H9 (cell line): ENCODE measurements at regions not wholly inside any gene's neighbourhood (a gene's known extent, or its start where the extent isn't known, plus 50 kb on each side); places are given as distances from the start of the nearest gene placed in this dataset.

Source experiments
- DNase-seq: peaks from one replicate; pipeline ENCODE4 v3.0.0-alpha.2; 2017
- H2AFZ ChIP-seq: one replicate; pipeline ENCODE4 v1.6.1; 2013; ENCODE audit warnings: mild to moderate bottlenecking, low read length, control low read depth, moderate library complexity
- H2AK5ac ChIP-seq: 2 replicates; pipeline ENCODE4 v1.6.1; 2013; ENCODE audit warnings: low read length, control low read depth, mixed read lengths; ENCODE audit not compliant: insufficient read length
- H2BK120ac ChIP-seq: one replicate; pipeline ENCODE4 v1.6.1; 2013; ENCODE audit warnings: low read depth, mild to moderate bottlenecking, low read length, control low read depth, inconsistent platforms; ENCODE audit not compliant: poor library complexity, severe bottlenecking
- H2BK12ac ChIP-seq: 2 replicates; pipeline ENCODE4 v1.6.1; 2013; ENCODE audit warnings: low read length, control low read depth, mixed read lengths, low read depth; ENCODE audit not compliant: insufficient read length
- H2BK15ac ChIP-seq: 2 replicates; pipeline ENCODE4 v1.6.1; 2013; ENCODE audit warnings: low read depth, low read length, control low read depth
- H2BK20ac ChIP-seq: one replicate; pipeline ENCODE4 v1.6.1; 2013; ENCODE audit warnings: low read depth, mild to moderate bottlenecking, low read length, control low read depth, inconsistent platforms; ENCODE audit not compliant: poor library complexity, severe bottlenecking
- H2BK5ac ChIP-seq: 2 replicates; pipeline ENCODE4 v1.6.1; 2013; ENCODE audit warnings: low read length, control low read depth, mixed read lengths; ENCODE audit not compliant: insufficient read length
- H3K14ac ChIP-seq: 2 replicates; pipeline ENCODE4 v1.6.1; 2013; ENCODE audit warnings: low read length, control low read depth; ENCODE audit not compliant: insufficient read depth
- H3K18ac ChIP-seq: 2 replicates; pipeline ENCODE4 v1.6.1; 2013; ENCODE audit warnings: low read depth, mild to moderate bottlenecking, mixed read lengths, low read length, control low read depth; ENCODE audit not compliant: insufficient read length
- H3K23ac ChIP-seq: 2 replicates; pipeline ENCODE4 v1.6.1; 2013; ENCODE audit warnings: low read length, control low read depth, mixed read lengths, low read depth; ENCODE audit not compliant: insufficient read length
- H3K23me2 ChIP-seq: 2 replicates; pipeline ENCODE4 v1.6.1; 2013; ENCODE audit warnings: low read depth, mild to moderate bottlenecking, mixed read lengths, low read length, control low read depth; ENCODE audit not compliant: insufficient read length, poor library complexity, severe bottlenecking
- H3K27ac ChIP-seq: 2 replicates; pipeline ENCODE4 v1.5.1; 2013; ENCODE audit warnings: low read length, control low read depth, mixed read lengths, low read depth; ENCODE audit not compliant: insufficient read length
- H3K27me3 ChIP-seq: 2 replicates; pipeline ENCODE4 v1.6.1; 2013; ENCODE audit warnings: low read length, control low read depth, inconsistent platforms; ENCODE audit not compliant: insufficient read depth
- H3K4ac ChIP-seq: 2 replicates; pipeline ENCODE4 v1.6.1; 2013; ENCODE audit warnings: low read depth, mild to moderate bottlenecking, control low read depth, inconsistent platforms, low read length, moderate library complexity
- H3K4me1 ChIP-seq: 2 replicates; pipeline ENCODE4 v1.6.1; 2013; ENCODE audit warnings: low read length, control low read depth, inconsistent platforms; ENCODE audit not compliant: insufficient read depth
- H3K4me2 ChIP-seq: 2 replicates; pipeline ENCODE4 v1.6.1; 2013; ENCODE audit warnings: low read length, control low read depth, mixed read lengths; ENCODE audit not compliant: insufficient read length, insufficient read depth
- H3K56ac ChIP-seq: 2 replicates; pipeline ENCODE4 v1.6.1; 2013; ENCODE audit warnings: low read depth, mild to moderate bottlenecking, mixed read lengths, low read length, control low read depth; ENCODE audit not compliant: insufficient read length
- H3K79me1 ChIP-seq: 2 replicates; pipeline ENCODE4 v1.6.1; 2013; ENCODE audit warnings: low read depth, mild to moderate bottlenecking, moderate library complexity, low read length, control low read depth, inconsistent platforms; ENCODE audit not compliant: insufficient read depth, poor library complexity, severe bottlenecking
- H3K79me2 ChIP-seq: 2 replicates; pipeline ENCODE4 v1.6.1; 2013; ENCODE audit warnings: low read length, control low read depth, inconsistent platforms; ENCODE audit not compliant: insufficient read depth
- H3K9ac ChIP-seq: 2 replicates; pipeline ENCODE4 v1.6.1; 2013; ENCODE audit warnings: low read length, control low read depth, mixed read lengths; ENCODE audit not compliant: insufficient read length; ENCODE audit errors: extremely low read depth
- H3K9me3 ChIP-seq: one replicate; pipeline ENCODE4 v1.6.1; 2013; ENCODE audit warnings: low read depth, low read length, inconsistent platforms; ENCODE audit not compliant: control insufficient read depth
- H3T11ph ChIP-seq: one replicate; pipeline ENCODE4 v1.6.1; 2013; ENCODE audit warnings: mild to moderate bottlenecking, low read length, control low read depth, inconsistent platforms
- H4K20me1 ChIP-seq: one replicate; pipeline ENCODE4 v1.6.1; 2013; ENCODE audit not compliant: control insufficient read depth, insufficient read length, insufficient read depth
- H4K5ac ChIP-seq: 2 replicates; pipeline ENCODE4 v1.6.1; 2013; ENCODE audit warnings: low read depth, mild to moderate bottlenecking, mixed read lengths, low read length, control low read depth; ENCODE audit not compliant: insufficient read length
- H4K8ac ChIP-seq: replicated peaks from 2 replicates; pipeline ENCODE4 v1.6.1; 2013; ENCODE audit warnings: low read length, control low read depth, mixed read lengths, low read depth; ENCODE audit not compliant: insufficient read length
- H4K91ac ChIP-seq: 2 replicates; pipeline ENCODE4 v1.6.1; 2013; ENCODE audit warnings: low read depth, mild to moderate bottlenecking, moderate library complexity, mixed read lengths, low read length, control low read depth; ENCODE audit not compliant: insufficient read length
- H3K27ac Mint-ChIP-seq, 3 experiments: 2 replicates in 2 of 3; 3 replicates in 1 of 3; pipeline ENCODE4 v1.8.0; 2020 to 2021; ENCODE audit warnings: mixed read lengths in 3 of 3, mild to moderate bottlenecking in 1 of 3, moderate library complexity in 1 of 3
- H3K27me3 Mint-ChIP-seq: 2 replicates; pipeline ENCODE4 v1.8.0; 2021; ENCODE audit warnings: low read depth, mild to moderate bottlenecking, moderate library complexity, mixed read lengths
- H3K36me3 Mint-ChIP-seq, 3 experiments: 2 replicates in 2 of 3; 3 replicates in 1 of 3; pipeline ENCODE4 v1.8.0; 2020 to 2021; ENCODE audit warnings: low read depth in 3 of 3, mixed read lengths in 3 of 3; ENCODE audit not compliant: insufficient read depth in 1 of 3
- H3K4me1 Mint-ChIP-seq, 2 experiments: 2 replicates each; pipeline ENCODE4 v1.8.0; 2020; ENCODE audit warnings: mixed read lengths in 2 of 2
- H3K4me3 Mint-ChIP-seq, 2 experiments: 2 replicates in 1 of 2; 3 replicates in 1 of 2; pipeline ENCODE4 v1.8.0; 2020 to 2021; ENCODE audit warnings: mild to moderate bottlenecking in 2 of 2, mixed read lengths in 2 of 2, moderate library complexity in 1 of 2
- H3K9me3 Mint-ChIP-seq, 2 experiments: 2 replicates in 1 of 2; 3 replicates in 1 of 2; pipeline ENCODE4 v1.8.0; 2020; ENCODE audit warnings: mild to moderate bottlenecking in 2 of 2, mixed read lengths in 2 of 2, moderate library complexity in 1 of 2
- CTCF ChIP-seq: fragments of 200-600 bp; sonication (generic); conservative IDR thresholded peaks from 3 replicates; pipeline ENCODE4 v1.8.0; 2021; ENCODE audit warnings: antibody characterized with exemption, mild to moderate bottlenecking
- WGBS: extraction: QIAGEN DNeasy Blood & Tissue Kit; methylation state at CpG from one replicate; pipeline ENCODE4 v1.1.7; 2013; ENCODE audit warnings: missing lambda C conversion rate, low lambda C conversion rate, mixed read lengths; ENCODE audit not compliant: insufficient read length; ENCODE audit errors: extremely low coverage; 5-methylcytosine and 5-hydroxymethylcytosine counted together

- H3K27me3 ChIP-seq: no peaks in the 10 kb centered on the region
- Mint-ChIP-seq H3K9me3 (no peaks in the 10 kb centered on the region), H3K4me3 (no peak overlapping the region), H3K36me3 (no peaks in the 10 kb centered on the region), H3K27me3 (peaks cover 2% of the 10 kb centered on the region; the same call in 1 of the 2 replicates), H3K4me1 (peaks cover 27 to 39% of the 10 kb centered on the region in 2 experiments), H3K27ac (no peak overlapping the region)
- H2AK5ac ChIP-seq: no peak overlapping the region
- no peaks in the 10 kb centered on the region for H4K20me1 ChIP-seq
- TF ChIP-seq CTCF: no peak
- H3K56ac ChIP-seq: no peak overlapping the region
- H3K79me1 ChIP-seq: no peaks in the 10 kb centered on the region
- H3K23ac ChIP-seq: no peak overlapping the region
- no peak overlapping the region for H4K8ac ChIP-seq
- H2BK15ac ChIP-seq: no peak overlapping the region
- H2AFZ ChIP-seq: no peak overlapping the region
- H2BK120ac ChIP-seq: no peak overlapping the region
- no peaks in the 10 kb centered on the region for H3K9me3 ChIP-seq
- no peaks in the 10 kb centered on the region for H3K79me2 ChIP-seq
- H2BK5ac ChIP-seq: no peak overlapping the region
- no peak overlapping the region for H3K4me2 ChIP-seq
- H4K91ac ChIP-seq: no peak overlapping the region
- H3K27ac ChIP-seq: no peak overlapping the region
- H3K14ac ChIP-seq: no peak overlapping the region
- no peak overlapping the region for H4K5ac ChIP-seq
- H3K18ac ChIP-seq: no peak overlapping the region
- H3K4me1 ChIP-seq: peaks cover 8% of the 10 kb centered on the region; the same call in 1 of the 2 replicates
- H3K23me2 ChIP-seq: no peaks in the 10 kb centered on the region
- H3T11ph ChIP-seq: no peak overlapping the region
- DNase-seq: no peak
- no CpG with 5 or more reads among the region's 6 CpGs for WGBS
- no peak overlapping the region for H3K9ac ChIP-seq
- no peak overlapping the region for H3K4ac ChIP-seq
- H2BK12ac ChIP-seq: no peak overlapping the region
- H2BK20ac ChIP-seq: no peak overlapping the region
Measured at GRCh38 chr7:47683485-47683898, 101.6 kb upstream of the TNS3 start.
